Activated CD8-positive, alpha-beta memory T cell treated with anti-CD3 and anti-CD28 coated beads, Interleukin-2, amount 10 ng/mL, durations not matched to agents 7 days and 5 days (primary cell): ENCODE measurements at regions not wholly inside any gene's neighbourhood (a gene's known extent, or its start where the extent isn't known, plus 50 kb on each side); places are given as distances from the start of the nearest gene placed in this dataset.
A peak's percentile ranks its signal among the peaks of the same experiment; 100 is the strongest.

Experiments
- ATAC-seq: fragments of 150-1000 bp; cut with Tn5 transposase; one replicate; pipeline ENCODE4 v1.10.0; 2021; ENCODE audit warnings: moderate library complexity
- CTCF ChIA-PET: fragments of 350-600 bp; sonication (Branson Sonifier 250); formaldehyde crosslinking; loops from one replicate; lab custom pipeline; 2021; ENCODE audit warnings: antibody characterized with exemption; lab: Charles Lee
- DNase-seq: peaks from one replicate; pipeline ENCODE4 v3.0.0-alpha.2; 2020
- H3K27ac Mint-ChIP-seq: one replicate; pipeline ENCODE4 v1.8.0; 2021; ENCODE audit warnings: mild to moderate bottlenecking, mixed read lengths
- H3K27me3 Mint-ChIP-seq: one replicate; pipeline ENCODE4 v1.8.0; 2021; ENCODE audit warnings: mixed read lengths
- H3K36me3 Mint-ChIP-seq: one replicate; pipeline ENCODE4 v1.8.0; 2021; ENCODE audit warnings: mild to moderate bottlenecking, mixed read lengths
- H3K4me1 Mint-ChIP-seq: one replicate; pipeline ENCODE4 v1.8.0; 2021; ENCODE audit warnings: mixed read lengths
- H3K4me3 Mint-ChIP-seq: one replicate; pipeline ENCODE4 v1.8.0; 2021; ENCODE audit warnings: mild to moderate bottlenecking, moderate library complexity, mixed read lengths
- H3K9me3 Mint-ChIP-seq: one replicate; pipeline ENCODE4 v1.8.0; 2022; ENCODE audit warnings: low read depth, mixed read lengths

DNA sequence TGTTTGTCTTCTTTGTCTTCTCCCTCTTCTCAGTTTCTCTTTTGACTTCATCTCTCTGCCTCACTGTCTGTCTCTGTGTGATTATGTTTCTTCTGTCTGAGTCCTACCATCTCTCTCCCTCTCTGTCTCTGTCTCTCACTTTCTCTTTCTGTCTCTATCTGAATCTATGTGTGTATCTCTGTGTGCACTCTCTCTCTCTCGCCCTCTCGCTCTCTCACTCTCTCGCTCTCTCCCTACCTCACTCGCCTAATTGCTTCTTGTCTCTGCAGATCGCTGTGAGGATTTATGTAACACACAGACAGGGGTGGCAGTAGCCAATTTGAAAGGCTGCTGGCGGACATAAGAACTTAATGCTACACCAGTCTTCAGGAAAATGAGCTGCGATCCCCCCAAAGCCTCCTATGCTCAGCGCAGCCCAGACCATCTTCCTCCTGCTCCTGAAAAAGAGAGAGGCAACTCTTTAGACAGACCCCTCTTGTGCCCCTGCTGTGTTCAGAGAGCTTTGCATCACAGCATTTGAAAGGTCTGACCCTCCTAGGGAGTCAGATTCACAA, 140.9 kb downstream of the CCT6B start:
- Mint-ChIP-seq H3K36me3 (no peaks in the 10 kb centered on the region), H3K9me3 (no peaks in the 10 kb centered on the region), H3K4me1 (peaks cover 4% of the 10 kb centered on the region), H3K4me3 (no peak overlapping the region), H3K27ac (no peak overlapping the region), H3K27me3 (peaks cover 12% of the 10 kb centered on the region)
- ATAC-seq (no peak), DNase-seq (no peak)
- CTCF ChIA-PET: no interaction called here

DNA sequence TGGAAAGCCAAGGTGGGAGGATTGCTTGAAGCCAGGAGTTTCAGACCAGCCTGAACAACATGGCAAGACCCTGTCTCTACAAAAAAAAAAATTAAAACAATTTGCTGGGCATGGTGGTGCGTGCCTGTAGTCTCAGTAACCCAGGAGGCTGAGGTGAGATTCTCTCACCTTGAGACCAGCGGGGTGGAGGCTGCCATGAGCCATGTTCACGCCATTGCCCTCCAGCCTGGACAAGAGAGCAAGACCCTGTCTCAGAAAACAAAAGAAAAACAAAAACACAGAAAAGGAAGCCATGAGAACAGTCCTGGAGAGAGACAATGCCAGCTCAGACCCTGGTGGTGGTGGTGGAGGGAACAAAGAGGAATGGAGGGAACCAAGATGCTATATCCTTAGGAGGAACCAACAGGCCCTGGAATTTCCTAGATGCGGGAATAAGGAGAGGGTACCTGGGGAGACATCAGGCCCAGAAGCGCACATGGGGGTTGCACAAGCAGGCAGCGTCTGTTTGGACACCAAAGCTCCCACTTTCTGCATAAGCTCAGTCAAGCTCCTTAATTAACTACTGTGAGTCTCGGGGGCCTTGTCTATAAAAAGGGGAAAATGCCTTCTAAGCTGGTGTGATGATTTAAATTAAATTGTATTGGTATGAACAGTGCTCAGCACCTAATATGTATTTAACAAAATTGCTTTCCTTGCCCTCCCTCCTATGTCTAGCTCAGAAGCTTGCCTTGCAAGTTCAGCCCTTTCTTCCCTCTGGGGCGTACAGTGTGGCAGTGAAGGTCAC, 143.8 kb downstream of the CCT6B start:
- Mint-ChIP-seq H3K4me3 (no peak overlapping the region), H3K27ac (no peak overlapping the region), H3K36me3 (no peaks in the 10 kb centered on the region), H3K4me1 (peaks cover 4% of the 10 kb centered on the region), H3K27me3 (peaks cover 9% of the 10 kb centered on the region), H3K9me3 (no peaks in the 10 kb centered on the region)
- CTCF ChIA-PET: interaction anchor here (0.9 kb wide), 1 partner anchor 221 kb away, joined by 3 read pairs; no protein-coding TSS in a partner anchor
- DNase-seq (no peak), ATAC-seq (no peak)

DNA sequence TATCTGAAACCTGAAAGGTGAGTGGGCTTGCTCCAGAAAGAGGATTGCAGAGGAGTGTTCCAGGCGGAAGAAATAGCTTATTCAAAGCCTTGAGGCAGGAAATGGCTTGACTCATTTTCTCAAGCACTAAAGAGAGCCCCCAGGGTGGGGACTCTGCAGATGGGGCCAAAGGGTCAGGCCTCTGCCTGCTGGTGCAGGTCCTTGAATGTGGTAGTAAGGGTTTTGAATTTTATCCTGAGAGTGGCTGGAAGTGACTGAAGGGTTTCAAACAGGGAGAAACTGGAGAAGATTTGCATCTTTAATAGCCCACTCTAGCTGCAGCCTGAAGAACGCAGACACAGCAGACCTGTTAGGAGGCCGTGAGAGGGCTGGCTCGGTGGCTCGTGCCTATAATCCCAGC, 144.4 kb downstream of the CCT6B start:
- H3K27ac Mint-ChIP-seq: no peak overlapping the region

DNA sequence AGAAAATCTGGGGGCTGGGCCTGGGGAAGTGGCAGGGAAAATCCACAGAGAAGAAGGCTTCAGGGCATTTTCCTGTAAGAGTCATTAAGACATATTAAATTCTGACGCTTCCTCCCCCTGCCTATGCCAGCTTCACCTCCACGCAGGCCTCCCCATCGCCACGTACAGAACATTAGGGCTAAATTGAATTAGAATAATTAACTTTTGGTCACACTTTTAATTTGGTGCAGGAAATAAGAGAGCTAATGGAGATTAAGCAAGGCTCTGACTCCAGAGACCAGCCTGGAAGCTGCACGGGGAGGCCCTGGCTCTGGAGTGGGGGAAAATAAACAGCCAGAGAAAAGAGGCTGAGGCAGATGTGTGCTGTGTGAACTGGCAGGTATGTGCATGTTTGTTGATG, 148.0 kb downstream of the CCT6B start:
- Mint-ChIP-seq H3K4me3 (no peak overlapping the region), H3K27ac (no peak overlapping the region), H3K9me3 (no peaks in the 10 kb centered on the region), H3K36me3 (no peaks in the 10 kb centered on the region), H3K27me3 (no peaks in the 10 kb centered on the region), H3K4me1 (no peaks in the 10 kb centered on the region)
- DNase-seq: no peak
- CTCF ChIA-PET: no interaction called here
- no peak for ATAC-seq

More for the DNA sequence above, 144.4 kb downstream of the CCT6B start:
- Mint-ChIP-seq H3K27me3 (peaks cover 9% of the 10 kb centered on the region), H3K36me3 (no peaks in the 10 kb centered on the region), H3K9me3 (no peaks in the 10 kb centered on the region), H3K4me3 (no peak overlapping the region), H3K4me1 (peaks cover 4% of the 10 kb centered on the region)
- CTCF ChIA-PET: no interaction called here
- DNase-seq: no peak
- ATAC-seq: no peak

DNA sequence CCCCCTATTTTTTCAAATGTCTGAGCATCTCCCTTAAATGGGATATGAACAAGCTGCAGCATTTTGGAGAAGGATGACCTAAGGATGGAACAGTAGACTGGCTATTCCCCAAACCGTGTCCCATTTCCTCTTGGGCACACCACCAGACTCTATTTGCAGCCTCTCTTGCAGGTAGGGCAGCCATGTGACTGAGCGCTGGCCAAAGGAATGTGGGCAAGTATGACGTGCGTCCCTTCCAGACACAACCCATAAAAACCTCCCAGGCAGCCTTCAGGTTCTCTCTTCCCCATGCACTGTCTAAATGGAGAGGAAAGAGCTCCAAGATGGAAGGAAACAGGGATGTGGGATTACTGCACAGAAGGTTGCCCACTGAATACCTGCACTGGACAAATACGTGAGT, 149.7 kb downstream of the CCT6B start:
- CTCF ChIA-PET: no interaction called here
- Mint-ChIP-seq H3K9me3 (no peaks in the 10 kb centered on the region), H3K27me3 (peaks cover 9% of the 10 kb centered on the region), H3K4me1 (no peaks in the 10 kb centered on the region), H3K27ac (no peak overlapping the region), H3K4me3 (no peak overlapping the region), H3K36me3 (no peaks in the 10 kb centered on the region)
- ATAC-seq: no peak
- no peak for DNase-seq

DNA sequence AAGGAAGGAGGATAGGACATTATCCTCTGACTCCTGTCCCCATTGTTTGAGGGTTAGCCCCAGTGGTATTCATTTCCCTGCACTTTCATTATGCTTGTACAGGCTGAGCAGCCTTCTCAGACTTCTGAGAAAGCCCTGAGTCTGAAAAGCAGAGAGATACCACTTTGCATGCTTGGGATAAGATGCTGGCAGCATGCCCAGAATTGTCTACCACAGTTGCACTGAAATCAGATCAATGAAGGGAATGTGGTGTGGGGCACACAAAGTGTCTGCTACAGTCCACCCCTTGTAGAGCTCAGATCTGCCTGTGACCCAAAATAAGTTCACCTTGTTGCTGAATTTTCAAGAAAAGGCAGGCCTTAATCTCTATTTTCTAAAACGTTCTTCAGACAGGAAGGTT, 160.6 kb downstream of the CCT6B start:
- no peak for DNase-seq
- no peaks in the 10 kb centered on the region for H3K9me3 Mint-ChIP-seq
- H3K4me1 Mint-ChIP-seq: no peaks in the 10 kb centered on the region
- H3K27ac Mint-ChIP-seq: no peak overlapping the region
- H3K27me3 Mint-ChIP-seq: peaks cover 15% of the 10 kb centered on the region
- CTCF ChIA-PET: no interaction called here
- no peak overlapping the region for H3K4me3 Mint-ChIP-seq
- no peaks in the 10 kb centered on the region for H3K36me3 Mint-ChIP-seq
- no peak for ATAC-seq

DNA sequence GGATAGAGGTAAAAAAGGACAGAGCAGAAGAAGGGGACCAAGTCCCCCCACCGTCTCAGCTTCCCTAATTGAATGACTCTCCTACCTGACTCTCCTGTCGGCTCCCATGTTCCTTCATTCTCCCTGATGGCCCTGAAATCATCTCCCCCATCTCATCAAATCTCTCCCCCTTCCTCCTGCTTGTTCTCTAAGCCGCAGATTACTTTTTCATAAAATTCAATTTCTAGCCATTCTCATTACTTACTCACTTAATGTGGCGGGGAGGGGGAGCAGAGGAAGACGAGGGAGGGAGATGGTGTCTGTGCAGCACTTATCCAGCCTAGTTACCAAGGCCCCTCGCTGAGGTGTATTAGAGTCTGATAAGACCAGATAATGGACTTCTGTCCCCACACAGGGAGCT, 161.5 kb downstream of the CCT6B start:
- no peak overlapping the region for H3K4me3 Mint-ChIP-seq
- CTCF ChIA-PET: no interaction called here
- ATAC-seq (no peak), DNase-seq (no peak)
- H3K27me3 Mint-ChIP-seq: peaks cover 7% of the 10 kb centered on the region
- H3K27ac Mint-ChIP-seq: no peak overlapping the region
- H3K9me3 Mint-ChIP-seq: no peaks in the 10 kb centered on the region
- no peaks in the 10 kb centered on the region for H3K36me3 Mint-ChIP-seq
- H3K4me1 Mint-ChIP-seq: no peaks in the 10 kb centered on the region

DNA sequence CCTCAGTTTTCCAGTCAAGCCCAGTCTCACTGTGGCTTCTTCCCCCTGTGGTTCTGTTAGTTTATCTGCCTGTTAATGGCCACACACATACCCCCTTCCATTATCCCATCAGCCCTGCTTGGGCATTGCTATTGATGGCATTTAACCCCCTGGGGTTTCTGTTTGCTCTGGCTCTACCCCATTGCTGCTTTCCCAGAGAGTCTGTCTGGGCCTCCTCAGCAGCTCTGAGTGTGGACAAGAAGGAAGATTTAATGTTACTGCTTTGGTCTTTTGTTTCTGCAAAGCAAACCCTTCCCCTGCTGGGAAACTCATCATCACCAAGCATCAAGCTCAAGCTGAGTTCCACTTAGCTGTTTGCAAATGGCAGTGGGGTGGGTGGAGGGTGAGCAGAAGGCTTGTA, 162.7 kb downstream of the CCT6B start:
- Mint-ChIP-seq H3K9me3 (no peaks in the 10 kb centered on the region), H3K27me3 (peaks cover 5% of the 10 kb centered on the region), H3K4me1 (no peaks in the 10 kb centered on the region), H3K27ac (no peak overlapping the region), H3K4me3 (no peak overlapping the region), H3K36me3 (no peaks in the 10 kb centered on the region)
- ATAC-seq (no peak), DNase-seq (no peak)
- CTCF ChIA-PET: no interaction called here

DNA sequence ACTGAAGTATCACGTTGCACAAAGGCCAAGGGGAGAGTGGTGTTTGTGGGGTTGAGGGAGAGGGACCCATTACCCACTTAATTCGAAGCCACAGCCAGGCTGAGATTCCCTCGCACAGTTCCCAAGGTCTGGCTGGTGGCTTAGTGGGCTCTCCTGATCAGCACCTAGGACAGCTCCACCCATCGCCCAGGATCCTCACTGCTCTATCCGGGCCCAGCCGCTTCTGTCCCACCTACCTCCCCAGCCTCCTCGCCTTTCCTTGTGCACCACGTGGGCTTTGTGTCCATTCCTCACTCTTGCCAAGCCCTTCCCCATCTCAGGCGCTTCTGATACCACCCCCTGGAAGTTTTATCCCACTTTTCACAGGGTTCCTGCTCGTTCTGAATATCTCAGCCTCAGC, 163.5 kb downstream of the CCT6B start:
- CTCF ChIA-PET: no interaction called here
- H3K9me3 Mint-ChIP-seq: no peaks in the 10 kb centered on the region

DNA sequence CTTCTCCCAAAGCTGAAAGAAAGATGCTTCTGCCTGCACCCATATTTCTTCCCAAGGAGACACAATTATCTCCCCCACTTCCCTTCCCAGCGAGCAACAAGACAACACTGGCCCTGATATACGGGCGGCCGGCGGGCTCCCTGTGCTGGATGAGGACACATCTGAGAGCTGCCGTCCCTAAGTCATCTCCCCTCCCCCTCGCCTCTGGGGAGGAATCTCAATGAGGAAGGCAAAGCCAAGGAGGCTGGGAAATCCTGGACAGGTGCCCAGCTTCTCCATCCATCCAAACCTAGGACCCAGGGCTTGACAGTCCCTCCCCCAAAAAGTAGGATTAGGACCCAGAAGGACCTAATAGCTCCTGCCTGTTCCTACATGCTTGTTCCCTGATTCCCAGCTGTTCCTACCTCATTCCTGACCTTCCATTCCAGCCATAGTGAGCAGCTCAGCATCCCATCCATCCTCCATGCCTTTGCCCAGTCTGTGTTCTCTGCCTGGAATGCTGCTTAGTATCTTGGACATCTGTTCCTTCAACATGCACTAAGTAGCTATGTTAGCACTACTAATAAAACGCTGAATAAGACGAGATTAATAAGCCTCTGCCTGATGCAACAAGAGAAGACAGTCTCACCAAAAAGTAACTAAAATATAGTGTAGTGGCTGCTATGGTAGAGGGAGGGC, 167.9 kb downstream of the CCT6B start:
- CTCF ChIA-PET: no interaction called here
- Mint-ChIP-seq H3K27me3 (no peaks in the 10 kb centered on the region), H3K9me3 (no peaks in the 10 kb centered on the region), H3K4me1 (no peaks in the 10 kb centered on the region), H3K4me3 (no peak overlapping the region), H3K27ac (no peak overlapping the region), H3K36me3 (no peaks in the 10 kb centered on the region)
- DNase-seq (no peak), ATAC-seq (no peak)

More for the DNA sequence above, 163.5 kb downstream of the CCT6B start:
- H3K4me1 Mint-ChIP-seq: no peaks in the 10 kb centered on the region
- H3K27me3 Mint-ChIP-seq: peaks cover under 1% of the 10 kb centered on the region
- H3K4me3 Mint-ChIP-seq: no peak overlapping the region
- ATAC-seq (peak; percentile 33), DNase-seq (no peak)
- no peak overlapping the region for H3K27ac Mint-ChIP-seq
- no peaks in the 10 kb centered on the region for H3K36me3 Mint-ChIP-seq

DNA sequence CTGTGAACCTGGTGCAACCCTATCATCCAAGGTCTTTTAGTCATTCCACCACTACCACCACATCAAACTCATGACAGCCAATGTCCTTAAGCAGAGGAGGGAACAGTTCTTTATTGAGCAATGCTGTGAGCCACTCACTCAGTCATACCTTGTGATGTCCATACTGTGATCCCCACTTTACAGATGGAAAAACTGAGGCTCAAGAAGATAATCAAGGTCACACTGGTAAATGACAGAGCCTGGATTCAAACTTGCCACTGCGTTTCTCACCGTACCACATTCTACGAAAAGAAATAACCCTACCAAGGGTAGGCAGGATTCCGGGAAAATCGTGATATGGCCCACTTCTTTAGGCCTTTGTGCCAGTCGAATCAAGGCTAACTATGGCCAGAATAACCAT, 172.6 kb downstream of the CCT6B start:
- Mint-ChIP-seq H3K27me3 (no peaks in the 10 kb centered on the region), H3K4me3 (no peak overlapping the region), H3K36me3 (no peaks in the 10 kb centered on the region), H3K27ac (no peak overlapping the region), H3K9me3 (no peaks in the 10 kb centered on the region), H3K4me1 (no peaks in the 10 kb centered on the region)
- CTCF ChIA-PET: no interaction called here
- DNase-seq (no peak), ATAC-seq (no peak)

DNA sequence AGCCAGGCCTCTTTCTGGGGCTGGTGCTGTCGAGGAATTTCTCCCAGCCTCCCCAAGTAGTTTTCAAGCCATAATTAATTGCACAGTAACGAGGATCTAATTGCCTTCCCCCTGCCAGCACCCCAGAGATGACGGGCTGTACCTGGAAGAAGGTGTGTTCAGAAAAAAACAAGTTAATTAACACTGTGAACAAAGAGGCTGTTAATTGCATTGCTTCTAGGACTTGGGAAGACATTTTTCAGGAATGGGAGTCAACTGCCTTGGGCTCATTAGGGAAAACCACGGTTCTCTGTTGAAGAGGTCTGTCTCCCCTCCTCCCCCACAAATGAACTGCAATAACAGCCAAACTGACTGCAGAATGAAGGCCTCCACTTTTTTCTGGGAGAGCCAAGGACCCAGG, 176.7 kb downstream of the CCT6B start:
- Mint-ChIP-seq H3K4me1 (no peaks in the 10 kb centered on the region), H3K27ac (no peak overlapping the region), H3K36me3 (no peaks in the 10 kb centered on the region), H3K9me3 (no peaks in the 10 kb centered on the region), H3K27me3 (no peaks in the 10 kb centered on the region), H3K4me3 (no peak overlapping the region)
- no peak for DNase-seq
- CTCF ChIA-PET: no interaction called here
- ATAC-seq: no peak

DNA sequence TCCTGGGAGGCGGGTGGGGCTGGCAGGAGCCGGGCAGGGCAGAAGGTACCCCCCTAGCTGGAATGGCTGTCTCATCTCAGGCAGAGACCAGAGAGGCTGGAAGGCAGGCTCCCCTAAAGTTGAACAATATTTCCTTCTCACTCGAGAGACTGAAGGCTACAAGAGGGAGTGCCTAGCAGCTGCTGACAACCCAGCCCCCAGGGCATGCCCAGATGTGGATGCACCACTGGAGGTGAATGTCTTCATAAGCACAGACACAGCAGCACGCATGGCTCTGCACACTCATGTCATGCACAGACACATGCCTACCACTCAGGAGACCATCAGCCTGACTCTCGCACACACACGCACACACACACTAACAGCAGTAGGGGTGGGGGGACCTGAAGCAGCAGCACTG, 179.0 kb downstream of the CCT6B start:
- Mint-ChIP-seq H3K9me3 (no peaks in the 10 kb centered on the region), H3K27me3 (peaks cover 1% of the 10 kb centered on the region), H3K36me3 (no peaks in the 10 kb centered on the region), H3K4me3 (no peak overlapping the region), H3K4me1 (no peaks in the 10 kb centered on the region), H3K27ac (no peak overlapping the region)
- CTCF ChIA-PET: no interaction called here
- no peak for DNase-seq
- ATAC-seq: no peak

DNA sequence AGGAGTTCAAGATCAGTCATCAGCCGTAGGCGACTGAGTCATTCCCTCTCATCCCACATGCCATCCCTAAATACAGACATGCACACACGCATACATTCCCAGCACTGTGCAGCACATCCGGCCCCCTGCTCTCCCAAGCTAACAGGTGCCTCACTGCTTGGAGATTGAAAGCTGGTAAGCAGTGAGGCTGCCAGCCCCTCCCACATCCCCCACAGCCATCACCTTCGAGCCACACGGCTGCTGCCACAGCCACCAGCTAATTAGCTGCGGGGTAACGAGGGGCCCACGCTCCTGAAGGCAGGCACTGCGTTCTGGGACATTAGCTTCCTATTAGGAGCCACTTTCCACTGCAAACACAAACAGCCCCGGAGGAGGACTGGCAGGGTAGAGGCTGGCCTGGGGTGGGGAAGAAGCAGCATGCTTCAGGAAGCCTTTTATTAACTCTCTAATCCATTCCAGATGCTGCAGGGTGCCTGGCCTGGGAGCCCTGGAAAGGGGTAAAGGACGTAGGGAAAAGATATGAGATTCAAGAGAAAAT, 179.6 kb downstream of the CCT6B start:
- DNase-seq (no peak), ATAC-seq (no peak)
- CTCF ChIA-PET: no interaction called here
- Mint-ChIP-seq H3K4me1 (no peaks in the 10 kb centered on the region), H3K4me3 (no peak overlapping the region), H3K9me3 (no peaks in the 10 kb centered on the region), H3K36me3 (no peaks in the 10 kb centered on the region), H3K27me3 (peaks cover 5% of the 10 kb centered on the region), H3K27ac (no peak overlapping the region)
